ENCODE measurements at regions not wholly inside any gene's neighbourhood (a gene's known extent, or its start where the extent isn't known, plus 50 kb on each side); places are given as distances from the start of the nearest gene placed in this dataset.

GRCh38 chr14:38073641-38074040 is 134.1 kb upstream of the SSTR1 start:
- no peak for DNase-seq

- no peak for DNase-seq
Measured at GRCh38 chr14:38074081-38074480, 133.6 kb upstream of the SSTR1 start.

GRCh38 chr14:38074754-38075153 is 132.9 kb upstream of the SSTR1 start:
- DNase-seq: no peak

- DNase-seq: no peak
Measured at GRCh38 chr14:38078393-38078792, 129.3 kb upstream of the SSTR1 start.

GRCh38 chr14:38079268-38079667 is 128.4 kb upstream of the SSTR1 start:
- DNase-seq: no peak

- DNase-seq: no peak
Measured at GRCh38 chr14:38079886-38080285, 127.8 kb upstream of the SSTR1 start.

- no peak for DNase-seq
Measured at GRCh38 chr14:38080696-38081095, 127.0 kb upstream of the SSTR1 start.

- DNase-seq: no peak
Measured at GRCh38 chr14:38083039-38083438, 124.7 kb upstream of the SSTR1 start.

GRCh38 chr14:38089123-38089522 is 118.6 kb upstream of the SSTR1 start:
- no peak for DNase-seq

GRCh38 chr14:38090506-38090905 is 117.2 kb upstream of the SSTR1 start:
- no peak for DNase-seq

- DNase-seq: no peak
Measured at GRCh38 chr14:38098074-38098836, 109.4 kb upstream of the SSTR1 start.

GRCh38 chr14:38101679-38102078 is 106.0 kb upstream of the SSTR1 start:
- no peak for DNase-seq

GRCh38 chr14:38103542-38104225 is 104.0 kb upstream of the SSTR1 start:
- no peak for DNase-seq

GRCh38 chr14:38105106-38105702 is 102.5 kb upstream of the SSTR1 start:
- no peak for DNase-seq

- no peak for DNase-seq
Measured at GRCh38 chr14:38107216-38107631, 100.5 kb upstream of the SSTR1 start.

- DNase-seq: no peak
Measured at GRCh38 chr14:38108681-38109080, 99.0 kb upstream of the SSTR1 start.

GRCh38 chr14:38110258-38110657 is 97.4 kb upstream of the SSTR1 start:
- DNase-seq: no peak

- DNase-seq: no peak
Measured at GRCh38 chr14:38111046-38111445, 96.7 kb upstream of the SSTR1 start.

GRCh38 chr14:38113546-38113945 is 94.2 kb upstream of the SSTR1 start:
- DNase-seq: no peak

- DNase-seq: no peak
Measured at GRCh38 chr14:38116895-38117294, 90.8 kb upstream of the SSTR1 start.

- DNase-seq: no peak
Measured at GRCh38 chr14:38120109-38120508, 87.6 kb upstream of the SSTR1 start.

- DNase-seq: no peak
Measured at GRCh38 chr14:38121320-38122020, 86.2 kb upstream of the SSTR1 start.

GRCh38 chr14:38122241-38122640 is 85.5 kb upstream of the SSTR1 start:
- DNase-seq: no peak

GRCh38 chr14:38124506-38124905 is 83.2 kb upstream of the SSTR1 start:
- DNase-seq: no peak
